OCI-LY7 (cell line): ENCODE measurements at regions not wholly inside any gene's neighbourhood (a gene's known extent, or its start where the extent isn't known, plus 50 kb on each side); places are given as distances from the start of the nearest gene placed in this dataset.

Source experiments
- BruUV-seq: library from RNA; stranded (reverse); fragments of 400-500 nt; replicated peaks from 2 replicates; lab custom pipeline; 2021; lab: Mats Ljungman, UMichigan
- CTCF ChIA-PET: fragments of 300-600 bp; sonication (Branson Sonifier 250); formaldehyde crosslinking; loops from one replicate; lab custom pipeline; 2022; ENCODE audit warnings: antibody characterized with exemption; ENCODE audit not compliant: unreplicated experiment; lab: Charles Lee
- POLR2A ChIA-PET: fragments of 300-600 bp; sonication (Branson Sonifier 250); formaldehyde crosslinking; loops from one replicate; lab custom pipeline; 2022; ENCODE audit warnings: antibody characterized with exemption; lab: Charles Lee
- DNase-seq: peaks from one replicate; pipeline ENCODE4 v3.0.0-alpha.2; 2015; ENCODE audit warnings: low spot score
- H2AFZ ChIP-seq: fragments of 200-600 bp; sonication (generic), shearing (Covaris generic); 2 replicates; pipeline ENCODE4 v1.6.1; 2014; ENCODE audit warnings: mild to moderate bottlenecking, antibody characterized with exemption, low read length, moderate library complexity
- H3K27ac ChIP-seq: fragments of 200-600 bp; sonication (generic); 2 replicates; pipeline ENCODE4 v1.5.1; 2014; ENCODE audit warnings: mixed run types, low read depth, mild to moderate bottlenecking, moderate library complexity, low read length, inconsistent platforms; ENCODE audit not compliant: poor library complexity, severe bottlenecking
- H3K36me3 ChIP-seq: fragments of 200-600 bp; sonication (generic); 2 replicates; pipeline ENCODE4 v1.6.1; 2014; ENCODE audit warnings: mild to moderate bottlenecking, antibody characterized with exemption, low read length, moderate library complexity, mixed read lengths; ENCODE audit not compliant: insufficient read depth
- H3K4me1 ChIP-seq: fragments of 200-600 bp; sonication (generic); 2 replicates; pipeline ENCODE4 v1.5.1; 2014; ENCODE audit warnings: mild to moderate bottlenecking, low read length; ENCODE audit not compliant: insufficient read depth, poor library complexity, severe bottlenecking
- H3K4me2 ChIP-seq: fragments of 200-600 bp; sonication (generic); 2 replicates; pipeline ENCODE4 v1.6.1; 2014; ENCODE audit warnings: mild to moderate bottlenecking, low read length
- H3K4me3 ChIP-seq: fragments of 200-600 bp; sonication (generic); 2 replicates; pipeline ENCODE4 v1.5.1; 2014; ENCODE audit warnings: mild to moderate bottlenecking, low read depth, low read length; ENCODE audit not compliant: poor library complexity, severe bottlenecking
- H3K79me2 ChIP-seq: fragments of 200-600 bp; sonication (generic); 2 replicates; pipeline ENCODE4 v1.6.1; 2016; ENCODE audit warnings: low read depth, mild to moderate bottlenecking, low read length, moderate library complexity, mixed read lengths; ENCODE audit not compliant: insufficient read depth
- H3K9me2 ChIP-seq: fragments of 200-600 bp; sonication (generic); 2 replicates; pipeline ENCODE4 v1.6.1; 2016; ENCODE audit warnings: mild to moderate bottlenecking, low read length, mixed read lengths; ENCODE audit not compliant: insufficient read depth
- H3K9me3 ChIP-seq: fragments of 200-600 bp; sonication (generic); 2 replicates; pipeline ENCODE4 v1.6.1; 2014; ENCODE audit warnings: mild to moderate bottlenecking, mixed run types, low read length, mixed read lengths
- H4K20me1 ChIP-seq: fragments of 200-600 bp; sonication (generic); 2 replicates; pipeline ENCODE4 v1.6.1; 2014; ENCODE audit warnings: mild to moderate bottlenecking, antibody characterized with exemption, low read length, moderate library complexity, mixed read lengths; ENCODE audit not compliant: insufficient read depth
- EZH2phosphoT487 ChIP-seq: fragments of 200-600 bp; sonication (generic); IDR thresholded peaks from 2 replicates; pipeline ENCODE4 v1.6.1; 2018; ENCODE audit warnings: low read depth, borderline replicate concordance, mild to moderate bottlenecking, mixed run types, antibody characterized with exemption, low read length, moderate library complexity, mixed read lengths
- intact Hi-C: fragments of 100-400 bp; cut with micrococcal nuclease; formaldehyde crosslinking; loops from one replicate; pipeline ENCODE4 v1.10.0; 2022; ENCODE audit not compliant: unreplicated experiment
- TF ChIP-seq, protein P1 (sequence below): fragments of 200-600 bp; sonication (generic); conservative IDR thresholded peaks from 2 replicates; pipeline ENCODE4 v1.5.1; 2014; ENCODE audit warnings: mild to moderate bottlenecking, antibody characterized with exemption, low read length, moderate library complexity, mixed read lengths

DNA sequence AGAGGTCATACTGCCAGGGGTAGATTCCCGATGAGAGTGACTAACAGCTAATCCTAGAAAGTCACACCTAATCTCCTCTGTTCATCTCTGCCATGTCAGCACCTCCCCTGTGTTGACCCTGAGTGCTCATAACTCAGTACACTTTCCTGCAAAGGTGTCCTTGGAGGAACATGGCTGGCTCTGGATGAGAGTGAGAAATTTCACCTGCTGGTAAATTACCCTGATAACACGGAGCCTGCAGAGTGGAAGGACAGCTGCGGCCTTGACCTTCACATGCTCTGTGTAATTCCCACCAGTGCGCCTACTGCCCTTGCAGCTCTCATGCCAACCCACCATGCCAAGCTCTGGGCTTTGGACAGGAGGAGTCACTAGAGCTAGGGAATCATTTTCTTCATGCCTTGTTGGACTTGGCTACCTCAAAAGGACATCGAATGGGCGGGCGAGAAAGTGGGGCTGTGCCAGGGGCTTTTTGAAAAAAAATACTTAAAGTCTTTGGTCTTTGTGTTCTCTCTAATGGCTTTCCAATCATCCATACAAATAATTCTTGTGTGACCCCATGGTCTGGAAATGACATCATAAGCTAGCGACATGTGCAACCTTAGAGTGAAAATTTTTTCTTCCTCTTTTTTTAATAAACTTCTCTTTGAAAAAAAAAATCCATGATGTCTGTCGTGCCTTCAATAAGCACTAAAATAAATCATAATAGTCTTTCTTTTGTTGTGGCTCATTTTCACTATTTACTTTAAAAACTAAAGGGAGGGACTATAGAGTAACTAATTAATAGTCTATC, 319.9 kb downstream of the MYCN start:
- no peaks in the 10 kb centered on the region for H3K9me3 ChIP-seq
- H2AFZ ChIP-seq, result no peak overlapping the region
- H3K79me2 ChIP-seq, result no peaks in the 10 kb centered on the region
- H3K4me3 ChIP-seq, result no peak overlapping the region
- H3K27ac ChIP-seq, result no peak overlapping the region
- H3K4me2 ChIP-seq, result no peak overlapping the region
- H3K4me1 ChIP-seq, result no peaks in the 10 kb centered on the region
- BruUV-seq, result no TSS peak
- DNase-seq, result no peak
- H4K20me1 ChIP-seq, result no peaks in the 10 kb centered on the region
- no peak for TF ChIP-seq EZH2phosphoT487
- TF ChIP-seq, protein P1, sequence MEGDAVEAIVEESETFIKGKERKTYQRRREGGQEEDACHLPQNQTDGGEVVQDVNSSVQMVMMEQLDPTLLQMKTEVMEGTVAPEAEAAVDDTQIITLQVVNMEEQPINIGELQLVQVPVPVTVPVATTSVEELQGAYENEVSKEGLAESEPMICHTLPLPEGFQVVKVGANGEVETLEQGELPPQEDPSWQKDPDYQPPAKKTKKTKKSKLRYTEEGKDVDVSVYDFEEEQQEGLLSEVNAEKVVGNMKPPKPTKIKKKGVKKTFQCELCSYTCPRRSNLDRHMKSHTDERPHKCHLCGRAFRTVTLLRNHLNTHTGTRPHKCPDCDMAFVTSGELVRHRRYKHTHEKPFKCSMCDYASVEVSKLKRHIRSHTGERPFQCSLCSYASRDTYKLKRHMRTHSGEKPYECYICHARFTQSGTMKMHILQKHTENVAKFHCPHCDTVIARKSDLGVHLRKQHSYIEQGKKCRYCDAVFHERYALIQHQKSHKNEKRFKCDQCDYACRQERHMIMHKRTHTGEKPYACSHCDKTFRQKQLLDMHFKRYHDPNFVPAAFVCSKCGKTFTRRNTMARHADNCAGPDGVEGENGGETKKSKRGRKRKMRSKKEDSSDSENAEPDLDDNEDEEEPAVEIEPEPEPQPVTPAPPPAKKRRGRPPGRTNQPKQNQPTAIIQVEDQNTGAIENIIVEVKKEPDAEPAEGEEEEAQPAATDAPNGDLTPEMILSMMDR, result no peak
- ChIA-PET CTCF (no interaction called here), POLR2A (no interaction called here)
- no peaks in the 10 kb centered on the region for H3K36me3 ChIP-seq
- H3K9me2 ChIP-seq, result no peaks in the 10 kb centered on the region
- intact Hi-C loops, result no loop called here

- Histone ChIP-seq H2AFZ (no peak overlapping the region), H3K79me2 (no peaks in the 10 kb centered on the region), H4K20me1 (no peaks in the 10 kb centered on the region), H3K4me1 (no peaks in the 10 kb centered on the region), H3K4me3 (no peak overlapping the region), H3K27ac (no peak overlapping the region), H3K4me2 (no peak overlapping the region), H3K9me3 (no peaks in the 10 kb centered on the region), H3K9me2 (no peaks in the 10 kb centered on the region), H3K36me3 (no peaks in the 10 kb centered on the region)
- no peak for TF ChIP-seq EZH2phosphoT487
- TF ChIP-seq, protein P1, result no peak
- ChIA-PET POLR2A (interaction anchor here (1.0 kb wide), 1 partner anchor 11 kb away, joined by 3 read pairs; no protein-coding TSS in a partner anchor), CTCF (no interaction called here)
- BruUV-seq, result no TSS peak
- DNase-seq, result no peak
- intact Hi-C loops, result no loop called here
Measured at GRCh38 chr2:16259010-16259409, 318.7 kb downstream of the MYCN start.

GRCh38 chr2:16258350-16258749, 318.0 kb downstream of the MYCN start:
- CTCF ChIA-PET, result no interaction called here
- Histone ChIP-seq H3K79me2 (no peaks in the 10 kb centered on the region), H3K9me3 (no peaks in the 10 kb centered on the region), H3K4me2 (no peak overlapping the region), H3K4me1 (no peaks in the 10 kb centered on the region), H2AFZ (no peak overlapping the region), H4K20me1 (no peaks in the 10 kb centered on the region), H3K9me2 (no peaks in the 10 kb centered on the region), H3K36me3 (no peaks in the 10 kb centered on the region), H3K27ac (no peak overlapping the region), H3K4me3 (no peak overlapping the region)
- POLR2A ChIA-PET, result interaction anchor here (1.0 kb wide), 1 partner anchor 11 kb away, joined by 3 read pairs; no protein-coding TSS in a partner anchor
- TF ChIP-seq, protein P1, result no peak
- TF ChIP-seq EZH2phosphoT487, result no peak
- intact Hi-C loops, result no loop called here
- no TSS peak for BruUV-seq
- no peak for DNase-seq
